Breast epithelium (tissue), 3 donors: ENCODE measurements at regions not wholly inside any gene's neighbourhood (a gene's known extent, or its start where the extent isn't known, plus 50 kb on each side); places are given as distances from the start of the nearest gene placed in this dataset.

Experiments
- POLR2A ChIP-seq: fragments of 450-650 bp; IDR thresholded peaks from one replicate; pipeline ENCODE4 v1.6.1; 2016; ENCODE audit warnings: antibody characterized with exemption, mild to moderate bottlenecking, moderate library complexity
- POLR2AphosphoS5 ChIP-seq, 3 donors: sonication (generic); formaldehyde crosslinking; IDR thresholded peaks; one replicate each; pipeline ENCODE4 v1.6.1; 2017; ENCODE audit warnings: antibody characterized with exemption in 3 of 3
- TF ChIP-seq, protein P1 (sequence below), 3 donors: fragments of 450-650 bp; IDR thresholded peaks; one replicate each; pipeline ENCODE4 v1.5.1; 2016 to 2017; ENCODE audit warnings: antibody characterized with exemption in 3 of 3, mild to moderate bottlenecking in 3 of 3, moderate library complexity in 3 of 3

DNA sequence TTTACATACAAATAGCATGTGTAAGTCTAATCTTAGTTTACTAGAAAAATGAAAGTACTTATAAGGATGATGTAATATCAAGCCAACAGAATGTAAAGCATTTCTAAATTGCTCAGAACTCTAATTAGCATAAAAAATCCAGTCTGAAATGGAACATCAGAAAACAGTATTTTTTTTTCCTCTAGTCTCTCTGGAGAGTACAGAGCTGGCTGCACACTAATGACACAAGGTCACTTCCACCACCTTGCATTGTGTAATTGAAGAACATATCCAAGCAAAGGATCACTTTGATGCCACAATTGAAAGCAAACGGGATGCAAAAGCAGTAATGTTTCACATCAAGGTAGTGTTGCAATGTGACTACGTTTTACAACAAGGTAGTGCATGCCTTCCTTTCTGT is 548.0 kb upstream of the LUZP2 start:
- TF ChIP-seq, protein P1, sequence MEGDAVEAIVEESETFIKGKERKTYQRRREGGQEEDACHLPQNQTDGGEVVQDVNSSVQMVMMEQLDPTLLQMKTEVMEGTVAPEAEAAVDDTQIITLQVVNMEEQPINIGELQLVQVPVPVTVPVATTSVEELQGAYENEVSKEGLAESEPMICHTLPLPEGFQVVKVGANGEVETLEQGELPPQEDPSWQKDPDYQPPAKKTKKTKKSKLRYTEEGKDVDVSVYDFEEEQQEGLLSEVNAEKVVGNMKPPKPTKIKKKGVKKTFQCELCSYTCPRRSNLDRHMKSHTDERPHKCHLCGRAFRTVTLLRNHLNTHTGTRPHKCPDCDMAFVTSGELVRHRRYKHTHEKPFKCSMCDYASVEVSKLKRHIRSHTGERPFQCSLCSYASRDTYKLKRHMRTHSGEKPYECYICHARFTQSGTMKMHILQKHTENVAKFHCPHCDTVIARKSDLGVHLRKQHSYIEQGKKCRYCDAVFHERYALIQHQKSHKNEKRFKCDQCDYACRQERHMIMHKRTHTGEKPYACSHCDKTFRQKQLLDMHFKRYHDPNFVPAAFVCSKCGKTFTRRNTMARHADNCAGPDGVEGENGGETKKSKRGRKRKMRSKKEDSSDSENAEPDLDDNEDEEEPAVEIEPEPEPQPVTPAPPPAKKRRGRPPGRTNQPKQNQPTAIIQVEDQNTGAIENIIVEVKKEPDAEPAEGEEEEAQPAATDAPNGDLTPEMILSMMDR (IDR thresholded peaks at IDR 0.05), result no peak
- TF ChIP-seq POLR2A (no peak), POLR2AphosphoS5 (IDR thresholded peaks at IDR 0.05) (no peak)
